Upper lobe of left lung (tissue), 6 donors: ENCODE measurements at regions not wholly inside any gene's neighbourhood (a gene's known extent, or its start where the extent isn't known, plus 50 kb on each side); places are given as distances from the start of the nearest gene placed in this dataset.

Experiments
- ATAC-seq, 2 donors: fragments of 200-7000 bp; cut with Tn5 transposase; one replicate each; pipeline ENCODE4 v1.9.1; 2022; ENCODE audit warnings: mild to moderate bottlenecking in 2 of 2, moderate library complexity in 2 of 2; ENCODE audit not compliant: low FRiP score in 2 of 2
- DNase-seq, 2 donors: peaks; one replicate each; pipeline ENCODE4 v3.0.0-alpha.2; 2019 to 2020
- H3K27ac ChIP-seq, 4 donors: fragments of 200-600 bp; sonication (generic); one replicate each; pipeline ENCODE4 v1.5.1; 2016 to 2019
- H3K27me3 ChIP-seq, 4 donors: fragments of 200-600 bp; sonication (generic); one replicate each; pipeline ENCODE4 v1.5.1; 2017 to 2019
- H3K36me3 ChIP-seq, 4 donors: fragments of 200-600 bp; sonication (generic); one replicate each; pipeline ENCODE4 v1.5.1; 2016 to 2019
- H3K4me1 ChIP-seq, 4 donors: fragments of 200-600 bp; sonication (generic); one replicate each; pipeline ENCODE4 v1.5.1; 2018 to 2019
- H3K4me3 ChIP-seq, 4 donors: fragments of 200-600 bp; sonication (generic); one replicate each; pipeline ENCODE4 v1.5.1; 2017 to 2019; ENCODE audit warnings: mild to moderate bottlenecking in 2 of 4, moderate library complexity in 1 of 4
- H3K9me3 ChIP-seq, 4 donors: fragments of 200-600 bp; sonication (generic); one replicate each; pipeline ENCODE4 v1.5.1; 2018 to 2019
- CTCF ChIP-seq, 6 experiments: fragments of 450-650 bp in 4 of 6; fragments of 200-600 bp in 2 of 6; sonication (generic) in 2 of 6; IDR thresholded peaks; one replicate each; pipeline ENCODE4 v1.5.1; 2016 to 2019; ENCODE audit warnings: antibody characterized with exemption in 6 of 6
- EP300 ChIP-seq, 4 donors: sonication (generic); formaldehyde crosslinking; IDR thresholded peaks; one replicate each; pipeline ENCODE4 v1.5.1; 2017; ENCODE audit warnings: antibody characterized with exemption in 4 of 4, control low read depth in 2 of 4
- POLR2A ChIP-seq, 4 donors: fragments of 450-650 bp; IDR thresholded peaks; one replicate each; pipeline ENCODE4 v1.5.1; 2016 to 2017; ENCODE audit warnings: antibody characterized with exemption in 4 of 4, mild to moderate bottlenecking in 2 of 4
- POLR2AphosphoS5 ChIP-seq, 2 donors: sonication (generic); formaldehyde crosslinking; IDR thresholded peaks; one replicate each; pipeline ENCODE4 v1.5.1; 2017; ENCODE audit warnings: antibody characterized with exemption in 2 of 2
- WGBS, 2 donors: methylation state at CpG; one replicate each; pipeline ENCODE4 v1.1.5; 2017 to 2018; 5-methylcytosine and 5-hydroxymethylcytosine counted together
- donor health status: DM: no; HTN: no; CAD: no; lungs with moderate emphysema.
- donor health status: DM: no; HTN: yes; CAD: no; lungs with severe emphysema.

- no peaks in the 10 kb centered on the region for H3K9me3 ChIP-seq
- DNase-seq (no peak), ATAC-seq (no peak)
- no peaks in the 10 kb centered on the region for H3K4me1 ChIP-seq
- H3K4me3 ChIP-seq = no peak overlapping the region
- 77 to 80% methylated on average over 3 of the region's 3 CpGs for WGBS, 2 donors
- TF ChIP-seq EP300 (IDR thresholded peaks at IDR 0.05) (no peak), POLR2A (IDR thresholded peaks at IDR 0.05) (no peak), POLR2AphosphoS5 (IDR thresholded peaks at IDR 0.05) (no peak), CTCF (IDR thresholded peaks at IDR 0.05) (no peak)
- no peak overlapping the region for H3K27ac ChIP-seq
- H3K27me3 ChIP-seq = no peaks in the 10 kb centered on the region
- H3K36me3 ChIP-seq = no peaks in the 10 kb centered on the region
These were observed 378.5 kb upstream of the SEMA6D start for GRCh38 chr15:47338771-47339170.

GRCh38 chr15:47339800-47340570 lies 377.3 kb upstream of the SEMA6D start:
- H3K4me3 ChIP-seq = no peak overlapping the region
- no peak for TF ChIP-seq POLR2A (IDR thresholded peaks at IDR 0.05)
- no peak for TF ChIP-seq POLR2AphosphoS5 (IDR thresholded peaks at IDR 0.05)
- no peak for TF ChIP-seq EP300 (IDR thresholded peaks at IDR 0.05)
- TF ChIP-seq CTCF (IDR thresholded peaks at IDR 0.05) = no peak

GRCh38 chr15:47340571-47340920 lies 376.8 kb upstream of the SEMA6D start:
- Histone ChIP-seq H3K36me3 (no peaks in the 10 kb centered on the region), H3K27ac (no peak overlapping the region), H3K9me3 (no peaks in the 10 kb centered on the region), H3K4me1 (no peaks in the 10 kb centered on the region), H3K27me3 (no peaks in the 10 kb centered on the region), H3K4me3 (no peak overlapping the region)
- TF ChIP-seq CTCF (IDR thresholded peaks at IDR 0.05) (no peak), POLR2A (IDR thresholded peaks at IDR 0.05) (no peak), POLR2AphosphoS5 (IDR thresholded peaks at IDR 0.05) (no peak), EP300 (IDR thresholded peaks at IDR 0.05) (no peak)
- DNase-seq (no peak), ATAC-seq (no peak)
- WGBS, 2 donors = 56 to 64% methylated on average over 2 of the region's 2 CpGs

More at GRCh38 chr15:47339800-47340570, 377.3 kb upstream of the SEMA6D start:
- H3K27ac ChIP-seq = no peak overlapping the region
- no peak for ATAC-seq
- no peaks in the 10 kb centered on the region for H3K9me3 ChIP-seq
- no peaks in the 10 kb centered on the region for H3K27me3 ChIP-seq
- WGBS, 2 donors = 76 to 82% methylated on average over 4 of the region's 4 CpGs
- no peaks in the 10 kb centered on the region for H3K36me3 ChIP-seq
- H3K4me1 ChIP-seq = no peaks in the 10 kb centered on the region
- DNase-seq = no peak

- no peak for TF ChIP-seq CTCF (IDR thresholded peaks at IDR 0.05)
- TF ChIP-seq POLR2AphosphoS5 (IDR thresholded peaks at IDR 0.05) = no peak
- TF ChIP-seq EP300 (IDR thresholded peaks at IDR 0.05) = no peak
- TF ChIP-seq POLR2A (IDR thresholded peaks at IDR 0.05) = no peak
- 79 to 88% methylated on average over 2 of the region's 2 CpGs for WGBS, 2 donors
- Histone ChIP-seq H3K9me3 (no peaks in the 10 kb centered on the region), H3K4me1 (no peaks in the 10 kb centered on the region), H3K4me3 (no peak overlapping the region), H3K36me3 (no peaks in the 10 kb centered on the region), H3K27me3 (no peaks in the 10 kb centered on the region), H3K27ac (no peak overlapping the region)
- ATAC-seq (no peak), DNase-seq (no peak)
These were observed 368.1 kb upstream of the SEMA6D start for GRCh38 chr15:47349179-47349578.

- TF ChIP-seq POLR2AphosphoS5 (IDR thresholded peaks at IDR 0.05) (no peak), EP300 (IDR thresholded peaks at IDR 0.05) (no peak), CTCF (IDR thresholded peaks at IDR 0.05) (no peak), POLR2A (IDR thresholded peaks at IDR 0.05) (no peak)
- Histone ChIP-seq H3K27me3 (no peaks in the 10 kb centered on the region), H3K4me1 (no peaks in the 10 kb centered on the region), H3K36me3 (no peaks in the 10 kb centered on the region), H3K9me3 (no peaks in the 10 kb centered on the region), H3K27ac (no peak overlapping the region), H3K4me3 (no peak overlapping the region)
- no peak for DNase-seq
- ATAC-seq = no peak
These were observed 365.8 kb upstream of the SEMA6D start for GRCh38 chr15:47351501-47351900.
